ENCODE measurements at regions not wholly inside any gene's neighbourhood (a gene's known extent, or its start where the extent isn't known, plus 50 kb on each side); places are given as distances from the start of the nearest gene placed in this dataset.

DNA sequence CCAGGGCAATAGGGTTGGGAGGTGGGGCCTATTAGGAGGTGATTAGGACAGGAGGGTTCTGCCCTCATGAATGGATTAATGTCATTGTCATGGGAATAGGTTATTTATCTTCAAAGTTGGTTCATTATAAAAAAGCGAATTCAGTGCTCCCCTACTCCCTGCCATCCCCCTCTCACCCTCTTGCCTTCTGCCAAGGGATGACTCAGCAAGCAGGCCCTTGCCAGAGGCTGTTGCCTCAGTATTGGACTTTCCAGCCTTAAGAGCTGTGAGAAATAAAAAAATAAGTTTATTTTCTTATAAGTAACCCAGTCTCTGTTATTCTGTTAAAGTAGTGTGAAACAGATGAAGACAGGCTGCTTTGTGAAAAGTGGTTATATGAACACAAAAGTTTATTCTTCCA lies 381.1 kb upstream of the ZFP64 start:
- Histone ChIP-seq H3K4me3 (ENCODE audit: low read depth, low read length) (no peak overlapping the region), H3K9me3 (ENCODE audit: control insufficient read depth, insufficient read depth, low read length) (no peaks in the 10 kb centered on the region; the same call in 1 of the 2 replicates), H3K27me3 (ENCODE audit: control insufficient read depth, insufficient read depth, low read length) (no peaks in the 10 kb centered on the region), H3K27ac (ENCODE audit: low read depth, low read length) (no peak overlapping the region)
- POLR2A ChIA-PET = no interaction called here
- TF ChIP-seq, protein P1, sequence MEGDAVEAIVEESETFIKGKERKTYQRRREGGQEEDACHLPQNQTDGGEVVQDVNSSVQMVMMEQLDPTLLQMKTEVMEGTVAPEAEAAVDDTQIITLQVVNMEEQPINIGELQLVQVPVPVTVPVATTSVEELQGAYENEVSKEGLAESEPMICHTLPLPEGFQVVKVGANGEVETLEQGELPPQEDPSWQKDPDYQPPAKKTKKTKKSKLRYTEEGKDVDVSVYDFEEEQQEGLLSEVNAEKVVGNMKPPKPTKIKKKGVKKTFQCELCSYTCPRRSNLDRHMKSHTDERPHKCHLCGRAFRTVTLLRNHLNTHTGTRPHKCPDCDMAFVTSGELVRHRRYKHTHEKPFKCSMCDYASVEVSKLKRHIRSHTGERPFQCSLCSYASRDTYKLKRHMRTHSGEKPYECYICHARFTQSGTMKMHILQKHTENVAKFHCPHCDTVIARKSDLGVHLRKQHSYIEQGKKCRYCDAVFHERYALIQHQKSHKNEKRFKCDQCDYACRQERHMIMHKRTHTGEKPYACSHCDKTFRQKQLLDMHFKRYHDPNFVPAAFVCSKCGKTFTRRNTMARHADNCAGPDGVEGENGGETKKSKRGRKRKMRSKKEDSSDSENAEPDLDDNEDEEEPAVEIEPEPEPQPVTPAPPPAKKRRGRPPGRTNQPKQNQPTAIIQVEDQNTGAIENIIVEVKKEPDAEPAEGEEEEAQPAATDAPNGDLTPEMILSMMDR (IDR thresholded peaks at IDR 0.05; ENCODE audit: low read depth, low read length) = no peak
- no peak for DNase-seq (ENCODE audit: low read depth, low spot score)
- CTCF ChIA-PET = interaction anchor here (0.7 kb wide), 1 partner anchor 585 kb away, joined by 4 read pairs; no protein-coding TSS in a partner anchor

DNA sequence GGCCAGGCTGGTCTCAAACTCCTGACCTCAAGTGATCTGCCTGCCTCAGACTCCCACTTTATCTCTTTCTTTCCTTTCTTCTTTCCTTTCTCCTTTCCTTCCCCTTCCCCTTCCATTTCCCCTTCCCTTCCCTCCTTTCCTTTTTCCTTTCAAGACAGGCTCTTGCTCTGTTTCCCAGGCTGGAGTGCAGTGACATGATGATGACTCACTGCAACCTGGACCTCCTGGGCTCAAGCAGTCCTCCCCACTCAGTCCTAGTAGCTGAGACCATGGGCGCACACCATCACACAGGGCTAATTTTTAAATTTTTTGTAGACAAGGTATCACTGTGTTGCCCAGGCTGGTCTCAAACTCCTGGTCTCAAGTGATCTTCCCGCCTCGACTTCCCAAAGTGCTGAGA lies 377.6 kb upstream of the ZFP64 start:
- TF ChIP-seq, protein P1 (IDR thresholded peaks at IDR 0.05; ENCODE audit: low read depth, low read length) = no peak
- CTCF ChIA-PET = no interaction called here
- POLR2A ChIA-PET = no interaction called here
- H3K9me3 ChIP-seq (ENCODE audit: control insufficient read depth, insufficient read depth, low read length) = no peaks in the 10 kb centered on the region; the same call in 1 of the 2 replicates
- H3K27ac ChIP-seq (ENCODE audit: low read depth, low read length) = no peak overlapping the region
- H3K4me3 ChIP-seq (ENCODE audit: low read depth, low read length) = no peak overlapping the region
- DNase-seq (ENCODE audit: low read depth, low spot score) = no peak
- H3K27me3 ChIP-seq (ENCODE audit: control insufficient read depth, insufficient read depth, low read length) = no peaks in the 10 kb centered on the region

DNA sequence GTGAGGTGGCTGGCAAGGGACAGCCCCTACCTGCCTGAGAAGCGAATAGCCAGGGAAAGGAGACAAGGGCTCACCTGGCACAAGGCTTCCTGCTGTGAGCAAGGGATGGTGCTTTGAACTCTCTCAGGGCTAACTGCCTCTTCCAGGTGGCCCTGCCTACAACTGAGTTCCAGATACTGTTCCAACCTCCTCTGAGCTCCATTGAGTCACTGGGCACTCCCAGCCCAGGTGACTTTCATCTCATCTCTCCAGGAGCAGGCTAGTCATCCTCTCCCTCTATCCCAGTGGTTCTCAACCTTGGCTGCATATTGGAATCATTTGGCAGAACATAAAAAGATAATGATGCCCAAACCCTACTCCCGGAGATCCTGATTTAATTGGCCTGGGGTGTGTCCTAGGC lies 374.0 kb upstream of the ZFP64 start:
- no peak for DNase-seq (ENCODE audit: low read depth, low spot score)
- POLR2A ChIA-PET = no interaction called here

DNA sequence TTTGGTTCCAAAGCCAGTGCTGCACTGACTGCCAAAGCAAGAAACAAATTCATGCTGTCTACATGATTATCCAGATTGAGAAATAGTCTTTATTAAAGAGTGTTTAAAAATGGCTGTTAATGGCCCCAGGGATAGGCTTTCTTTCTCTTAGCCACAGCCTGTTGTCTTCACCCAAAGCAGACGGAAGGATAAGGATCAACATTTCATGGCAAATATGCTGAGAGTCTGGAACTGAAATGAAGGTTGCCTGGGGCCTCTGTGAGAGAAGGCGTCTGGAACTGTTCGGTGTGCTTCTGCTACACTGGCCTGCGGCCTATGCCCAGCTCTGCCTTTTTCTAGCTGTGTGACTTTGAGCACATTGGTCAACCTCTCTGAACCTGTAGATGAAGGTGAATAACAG lies 373.0 kb upstream of the ZFP64 start:
- no peak overlapping the region for H3K4me3 ChIP-seq (ENCODE audit: low read depth, low read length)
- H3K27me3 ChIP-seq (ENCODE audit: control insufficient read depth, insufficient read depth, low read length) = no peaks in the 10 kb centered on the region
- TF ChIP-seq, protein P1 (IDR thresholded peaks at IDR 0.05; ENCODE audit: low read depth, low read length) = no peak
- no peak overlapping the region for H3K27ac ChIP-seq (ENCODE audit: low read depth, low read length)
- no peaks in the 10 kb centered on the region for H3K9me3 ChIP-seq (ENCODE audit: control insufficient read depth, insufficient read depth, low read length)
- ChIA-PET POLR2A (no interaction called here), CTCF (no interaction called here)
- no peak for DNase-seq (ENCODE audit: low read depth, low spot score)

More for the DNA sequence above, 374.0 kb upstream of the ZFP64 start:
- no peak overlapping the region for H3K27ac ChIP-seq (ENCODE audit: low read depth, low read length)
- no peaks in the 10 kb centered on the region for H3K27me3 ChIP-seq (ENCODE audit: control insufficient read depth, insufficient read depth, low read length)
- H3K4me3 ChIP-seq (ENCODE audit: low read depth, low read length) = no peak overlapping the region
- CTCF ChIA-PET = no interaction called here
- TF ChIP-seq, protein P1 (IDR thresholded peaks at IDR 0.05; ENCODE audit: low read depth, low read length) = no peak
- H3K9me3 ChIP-seq (ENCODE audit: control insufficient read depth, insufficient read depth, low read length) = no peaks in the 10 kb centered on the region

DNA sequence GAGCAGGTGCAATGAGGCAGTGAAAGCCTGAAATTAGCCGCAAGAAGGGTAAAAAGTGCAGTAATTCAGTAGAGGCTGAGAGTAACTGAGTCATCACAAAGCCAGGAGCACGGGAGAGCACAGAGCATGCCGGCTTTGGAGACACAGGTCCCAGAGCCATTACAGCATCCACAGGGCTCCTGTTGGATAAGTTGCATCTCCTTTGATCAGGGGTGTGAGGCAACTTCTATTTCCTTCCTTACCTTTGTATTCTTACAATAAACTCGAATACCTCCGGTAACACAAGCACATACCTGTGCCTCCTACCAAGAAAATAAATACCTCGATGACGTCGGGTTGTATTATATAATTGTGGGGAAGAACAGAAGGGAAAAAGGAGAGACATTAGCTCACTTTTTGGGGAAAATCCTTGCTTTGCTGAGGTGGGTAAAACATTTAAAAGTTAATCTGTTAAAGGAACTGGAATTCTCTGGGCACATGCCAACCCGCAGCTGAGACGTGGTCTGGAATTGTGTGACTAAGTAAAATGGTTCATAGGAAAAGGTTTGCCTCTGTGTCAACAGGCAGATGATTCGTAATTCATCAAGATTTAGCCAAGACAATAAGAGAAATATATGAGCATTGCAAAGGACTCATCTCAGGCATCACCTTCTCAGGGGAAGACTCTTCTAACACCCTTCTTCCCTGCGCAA lies 360.7 kb upstream of the ZFP64 start:
- Histone ChIP-seq H3K27ac (ENCODE audit: low read depth, low read length) (no peak overlapping the region), H3K27me3 (ENCODE audit: control insufficient read depth, insufficient read depth, low read length) (no peaks in the 10 kb centered on the region), H3K9me3 (ENCODE audit: control insufficient read depth, insufficient read depth, low read length) (no peaks in the 10 kb centered on the region), H3K4me3 (ENCODE audit: low read depth, low read length) (no peak overlapping the region)
- POLR2A ChIA-PET = no interaction called here
- TF ChIP-seq, protein P1 (IDR thresholded peaks at IDR 0.05; ENCODE audit: low read depth, low read length) = no peak
- CTCF ChIA-PET = no interaction called here
- DNase-seq (ENCODE audit: low read depth, low spot score) = no peak

Measured in AG04450 (cell line).